PC-3 (cell line): ENCODE measurements at regions not wholly inside any gene's neighbourhood (a gene's known extent, or its start where the extent isn't known, plus 50 kb on each side); places are given as distances from the start of the nearest gene placed in this dataset.

ENCODE experiments used
- ATAC-seq: fragments of 200-7000 bp; cut with Tn5 transposase; 2 replicates; pipeline ENCODE4 v1.9.1; 2020; ENCODE audit warnings: mild to moderate bottlenecking, moderate library complexity
- BruUV-seq: library from RNA; stranded (reverse); fragments of 400-500 nt; replicated peaks from 2 replicates; lab custom pipeline; 2021; lab: Mats Ljungman, UMichigan
- CTCF ChIA-PET: fragments of 300-600 bp; sonication (Branson Sonifier 250); formaldehyde crosslinking; loops from one replicate; lab custom pipeline; 2022; ENCODE audit warnings: antibody characterized with exemption; lab: Charles Lee
- POLR2A ChIA-PET: fragments of 300-600 bp; sonication (Branson Sonifier 250); formaldehyde crosslinking; loops from one replicate; lab custom pipeline; 2022; ENCODE audit warnings: antibody characterized with exemption; ENCODE audit not compliant: unreplicated experiment; lab: Charles Lee
- DNase-seq: peaks from one replicate; pipeline ENCODE4 v3.0.0-alpha.2; 2015
- H2AFZ ChIP-seq: fragments of 300-600 bp; sonication (generic); 2 replicates; pipeline ENCODE4 v1.6.0; 2016; ENCODE audit warnings: antibody characterized with exemption, low read length
- H3F3A ChIP-seq: fragments of 300-600 bp; sonication (generic); one replicate; pipeline ENCODE4 v1.6.0; 2017; ENCODE audit warnings: antibody characterized with exemption, low read length, control low read depth, mild to moderate bottlenecking; ENCODE audit not compliant: unreplicated experiment
- H3K27ac ChIP-seq: fragments of 300-600 bp; sonication (generic); 2 replicates; pipeline ENCODE4 v1.5.1; 2016; ENCODE audit warnings: mild to moderate bottlenecking, low read length
- H3K27me3 ChIP-seq: fragments of 300-600 bp; sonication (generic); 2 replicates; pipeline ENCODE4 v1.6.1; 2016; ENCODE audit warnings: low read length, mixed read lengths
- H3K36me3 ChIP-seq: fragments of 300-600 bp; sonication (generic); 2 replicates; pipeline ENCODE4 v1.6.1; 2016; ENCODE audit warnings: low read depth, mixed run types, low read length, mixed read lengths
- H3K4me1 ChIP-seq: fragments of 300-600 bp; sonication (generic); 2 replicates; pipeline ENCODE4 v1.5.1; 2016; ENCODE audit warnings: low read length; ENCODE audit not compliant: insufficient read depth
- H3K4me2 ChIP-seq: fragments of 300-600 bp; sonication (generic); 2 replicates; pipeline ENCODE4 v1.6.0; 2016; ENCODE audit warnings: low read length
- H3K4me3 ChIP-seq: fragments of 300-600 bp; sonication (generic); 2 replicates; pipeline ENCODE4 v1.5.1; 2016; ENCODE audit warnings: mild to moderate bottlenecking, low read length, mixed read lengths
- H3K79me2 ChIP-seq: fragments of 300-600 bp; sonication (generic); 2 replicates; pipeline ENCODE4 v1.6.1; 2017; ENCODE audit warnings: low read length, mixed read lengths
- H3K9ac ChIP-seq: fragments of 300-600 bp; sonication (generic); 2 replicates; pipeline ENCODE4 v1.6.0; 2016; ENCODE audit warnings: mild to moderate bottlenecking, low read length
- H3K9me2 ChIP-seq: fragments of 300-600 bp; sonication (generic); replicated peaks from 2 replicates; pipeline ENCODE4 v1.6.1; 2016; ENCODE audit warnings: mixed run types, low read length, mixed read lengths
- H3K9me3 ChIP-seq: fragments of 300-600 bp; sonication (generic); 2 replicates; pipeline ENCODE4 v1.6.1; 2016; ENCODE audit warnings: low read length, mixed read lengths
- H4K20me1 ChIP-seq: fragments of 300-600 bp; sonication (generic); 2 replicates; pipeline ENCODE4 v1.6.1; 2016; ENCODE audit warnings: low read length, mixed read lengths
- EZH2 ChIP-seq: fragments of 300-600 bp; sonication (generic); IDR thresholded peaks from one replicate; pipeline ENCODE4 v1.6.1; 2017; ENCODE audit warnings: antibody characterized with exemption, mild to moderate bottlenecking, low read length; ENCODE audit not compliant: unreplicated experiment
- EZH2phosphoT487 ChIP-seq: fragments of 300-600 bp; sonication (generic); IDR thresholded peaks from 2 replicates; pipeline ENCODE4 v1.6.1; 2018; ENCODE audit warnings: mild to moderate bottlenecking, antibody characterized with exemption, low read length, borderline replicate concordance
- intact Hi-C: fragments of 100-400 bp; cut with micrococcal nuclease; formaldehyde crosslinking; loops from 2 replicates; pipeline ENCODE4 v1.9.0; 2023
- TF ChIP-seq, protein P1 (sequence below): fragments of 300-600 bp; sonication (generic); conservative IDR thresholded peaks from 2 replicates; pipeline ENCODE4 v1.5.1; 2017; ENCODE audit warnings: antibody characterized with exemption, low read depth, mild to moderate bottlenecking, low read length

DNA sequence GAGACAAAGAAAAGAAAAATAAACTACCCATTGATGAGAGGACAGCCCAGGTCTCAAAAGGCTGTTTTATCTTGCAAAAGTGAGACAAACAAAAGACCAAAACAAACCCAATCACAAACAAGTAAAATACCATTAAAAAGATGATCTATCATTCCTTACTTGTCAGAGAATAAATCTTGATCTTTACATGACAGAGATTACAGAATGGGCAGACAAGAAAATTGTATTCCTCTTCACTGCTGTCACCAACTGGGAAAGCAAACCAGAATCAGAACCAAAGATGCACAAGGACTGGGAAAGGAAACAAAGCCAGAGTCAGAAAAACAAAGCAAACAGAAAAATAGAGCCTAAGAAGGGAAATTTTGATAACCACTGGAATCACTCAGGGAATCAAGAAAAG, 444.0 kb upstream of the PDE3A start:
- Histone ChIP-seq H3K4me2 (no peak overlapping the region), H3K4me3 (no peak overlapping the region), H3K9me2 (no peaks in the 10 kb centered on the region), H3K36me3 (no peaks in the 10 kb centered on the region), H3K9ac (no peak overlapping the region), H3F3A (no peaks in the 10 kb centered on the region), H3K27me3 (peaks cover 4% of the 10 kb centered on the region), H3K27ac (no peak overlapping the region), H2AFZ (no peak overlapping the region), H3K79me2 (no peaks in the 10 kb centered on the region), H3K4me1 (no peaks in the 10 kb centered on the region), H4K20me1 (no peaks in the 10 kb centered on the region), H3K9me3 (no peaks in the 10 kb centered on the region)
- DNase-seq (no peak), ATAC-seq (no peak)
- no peak for TF ChIP-seq EZH2phosphoT487
- TF ChIP-seq, protein P1, sequence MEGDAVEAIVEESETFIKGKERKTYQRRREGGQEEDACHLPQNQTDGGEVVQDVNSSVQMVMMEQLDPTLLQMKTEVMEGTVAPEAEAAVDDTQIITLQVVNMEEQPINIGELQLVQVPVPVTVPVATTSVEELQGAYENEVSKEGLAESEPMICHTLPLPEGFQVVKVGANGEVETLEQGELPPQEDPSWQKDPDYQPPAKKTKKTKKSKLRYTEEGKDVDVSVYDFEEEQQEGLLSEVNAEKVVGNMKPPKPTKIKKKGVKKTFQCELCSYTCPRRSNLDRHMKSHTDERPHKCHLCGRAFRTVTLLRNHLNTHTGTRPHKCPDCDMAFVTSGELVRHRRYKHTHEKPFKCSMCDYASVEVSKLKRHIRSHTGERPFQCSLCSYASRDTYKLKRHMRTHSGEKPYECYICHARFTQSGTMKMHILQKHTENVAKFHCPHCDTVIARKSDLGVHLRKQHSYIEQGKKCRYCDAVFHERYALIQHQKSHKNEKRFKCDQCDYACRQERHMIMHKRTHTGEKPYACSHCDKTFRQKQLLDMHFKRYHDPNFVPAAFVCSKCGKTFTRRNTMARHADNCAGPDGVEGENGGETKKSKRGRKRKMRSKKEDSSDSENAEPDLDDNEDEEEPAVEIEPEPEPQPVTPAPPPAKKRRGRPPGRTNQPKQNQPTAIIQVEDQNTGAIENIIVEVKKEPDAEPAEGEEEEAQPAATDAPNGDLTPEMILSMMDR, result no peak
- ChIA-PET CTCF (no interaction called here), POLR2A (no interaction called here)
- intact Hi-C loops, result no loop called here
- BruUV-seq, result no TSS peak

DNA sequence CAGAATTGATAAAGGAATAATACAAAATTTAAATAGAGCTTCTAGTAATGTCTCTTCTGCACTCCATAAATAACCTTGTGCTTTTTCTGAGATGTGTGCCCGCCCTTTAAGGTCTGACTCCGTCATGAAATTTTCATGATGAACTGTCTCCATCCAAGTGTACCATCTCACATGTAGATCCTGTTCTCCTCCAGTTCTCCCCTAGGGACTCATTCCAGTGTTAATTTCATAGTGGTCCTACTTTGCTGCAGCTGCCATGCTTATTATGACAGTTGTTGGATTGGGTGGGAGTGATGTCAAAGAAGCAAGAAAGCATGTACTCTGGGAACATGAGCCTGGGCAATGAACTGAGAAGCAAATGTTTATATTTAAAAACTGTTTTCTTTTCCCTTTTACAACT, 442.5 kb upstream of the PDE3A start:
- Histone ChIP-seq H3K9me2 (no peaks in the 10 kb centered on the region), H3K4me2 (no peak overlapping the region), H3K27ac (no peak overlapping the region), H2AFZ (no peak overlapping the region), H3K9ac (no peak overlapping the region), H3K27me3 (peaks cover 7% of the 10 kb centered on the region), H3K9me3 (no peaks in the 10 kb centered on the region), H3K36me3 (no peaks in the 10 kb centered on the region), H3K4me3 (no peak overlapping the region), H3K4me1 (no peaks in the 10 kb centered on the region), H4K20me1 (no peaks in the 10 kb centered on the region), H3F3A (no peaks in the 10 kb centered on the region), H3K79me2 (no peaks in the 10 kb centered on the region)
- ATAC-seq (no peak), DNase-seq (no peak)
- TF ChIP-seq EZH2phosphoT487 (no peak), EZH2 (no peak)
- TF ChIP-seq, protein P1, result no peak
- intact Hi-C loops, result no loop called here
- CTCF ChIA-PET, result no interaction called here
- POLR2A ChIA-PET, result no interaction called here
- no TSS peak for BruUV-seq

DNA sequence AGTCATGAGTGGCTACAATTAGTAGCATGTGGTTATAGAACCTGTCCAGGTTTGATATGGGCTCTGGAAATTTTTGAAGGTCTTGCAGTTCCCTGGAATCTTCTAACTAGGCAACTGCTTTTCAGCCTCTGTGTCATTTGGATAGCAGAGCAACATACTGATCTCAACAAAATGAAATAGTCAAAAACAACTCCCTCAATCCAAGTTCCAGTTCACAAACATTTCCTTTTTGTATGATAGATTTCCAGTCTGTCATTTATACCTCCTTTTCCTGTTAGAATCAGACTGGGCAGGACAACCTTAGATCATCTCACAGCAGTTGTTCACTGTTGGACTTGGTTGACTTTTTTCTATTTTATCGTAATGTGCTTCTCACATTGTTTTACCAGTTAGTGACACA, 442.1 kb upstream of the PDE3A start:
- intact Hi-C loops, result no loop called here
- Histone ChIP-seq H3K9me2 (no peaks in the 10 kb centered on the region), H3K4me3 (no peak overlapping the region), H3K79me2 (no peaks in the 10 kb centered on the region), H2AFZ (no peak overlapping the region), H3K9ac (no peak overlapping the region), H4K20me1 (no peaks in the 10 kb centered on the region), H3K27ac (no peak overlapping the region), H3K27me3 (peaks cover 7% of the 10 kb centered on the region), H3K4me2 (no peak overlapping the region), H3K9me3 (no peaks in the 10 kb centered on the region), H3K36me3 (no peaks in the 10 kb centered on the region), H3K4me1 (no peaks in the 10 kb centered on the region), H3F3A (no peaks in the 10 kb centered on the region)
- ATAC-seq (no peak), DNase-seq (no peak)
- ChIA-PET CTCF (no interaction called here), POLR2A (no interaction called here)
- BruUV-seq, result no TSS peak
- TF ChIP-seq, protein P1, result no peak
- no peak for TF ChIP-seq EZH2
- no peak for TF ChIP-seq EZH2phosphoT487
